Sciatic nerve (tissue), 2 donors: ENCODE measurements at regions not wholly inside any gene's neighbourhood (a gene's known extent, or its start where the extent isn't known, plus 50 kb on each side); places are given as distances from the start of the nearest gene placed in this dataset.
"Not testable (repeated sequence)": the region's sequence is repeated elsewhere in the genome, so short reads cannot be mapped to it uniquely, and the experiment has no call there.

Experiments used
- ATAC-seq: fragments of 200-7000 bp; cut with Tn5 transposase; one replicate; pipeline ENCODE4 v1.9.1; 2020; ENCODE audit warnings: mild to moderate bottlenecking, moderate library complexity
- DNase-seq: peaks from one replicate; pipeline ENCODE4 v3.0.0-alpha.2; 2020; ENCODE audit warnings: low spot score
- intact Hi-C: fragments of 100-400 bp; cut with DNase I; formaldehyde crosslinking; loops from one replicate; pipeline ENCODE4 v1.14.2; 2022
- donor health status: DM: no; HTN: no; CAD: no.
- donor health status: DM: no; HTN: no; CAD: no.

DNA sequence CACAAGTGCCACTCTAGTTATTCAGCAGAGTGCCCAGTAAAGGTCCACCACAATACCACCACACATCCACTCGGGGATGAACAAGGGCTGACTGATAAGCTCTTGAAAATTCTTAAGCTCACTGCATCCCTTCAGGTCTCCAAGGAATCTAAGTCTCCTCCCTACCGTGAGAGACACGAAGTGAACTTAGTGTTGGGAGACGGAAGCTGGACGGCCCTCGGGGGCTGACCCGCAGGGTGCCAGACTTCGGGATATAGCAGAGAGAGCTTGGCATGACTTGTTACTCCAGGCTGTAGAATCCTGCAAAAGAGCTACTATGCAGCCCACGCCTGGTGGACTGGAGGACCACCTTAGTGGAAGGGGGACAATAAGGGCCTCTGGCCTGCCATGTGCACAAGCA lies 75.1 kb downstream of the LYZL1 start:
- DNase-seq, intact Hi-C loops, ATAC-seq: not testable (repeated sequence)

DNA sequence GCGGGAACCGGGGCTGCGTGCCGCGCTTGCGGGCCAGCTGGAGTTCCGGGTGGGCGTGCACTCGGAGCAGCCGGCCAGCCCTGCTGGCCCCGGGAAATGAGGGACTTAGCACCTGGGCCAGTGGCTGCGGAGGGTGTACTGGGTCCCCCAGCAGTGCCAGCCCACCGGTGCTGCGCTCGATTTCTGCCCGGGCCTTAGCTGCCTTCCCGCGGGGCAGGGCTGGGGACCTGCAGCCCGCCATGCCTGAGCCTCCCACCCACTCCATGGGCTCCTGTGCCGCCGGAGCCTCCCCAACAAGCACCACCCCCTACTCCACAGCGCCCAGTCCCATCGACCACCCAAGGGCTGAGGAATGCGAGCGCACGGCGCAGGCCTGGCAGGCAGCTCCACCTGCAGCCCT lies 77.3 kb downstream of the LYZL1 start:
- DNase-seq, ATAC-seq, intact Hi-C loops: not testable (repeated sequence)

GRCh38 chr10:29369419-29369818 lies 80.5 kb downstream of the LYZL1 start:
- intact Hi-C loops: no loop called here
- DNase-seq: no peak
- no peak for ATAC-seq

- intact Hi-C loops: no loop called here
- DNase-seq: no peak
- peak; percentile 51 for ATAC-seq
Observed at GRCh38 chr10:29370097-29371092, 81.5 kb downstream of the LYZL1 start.

DNA sequence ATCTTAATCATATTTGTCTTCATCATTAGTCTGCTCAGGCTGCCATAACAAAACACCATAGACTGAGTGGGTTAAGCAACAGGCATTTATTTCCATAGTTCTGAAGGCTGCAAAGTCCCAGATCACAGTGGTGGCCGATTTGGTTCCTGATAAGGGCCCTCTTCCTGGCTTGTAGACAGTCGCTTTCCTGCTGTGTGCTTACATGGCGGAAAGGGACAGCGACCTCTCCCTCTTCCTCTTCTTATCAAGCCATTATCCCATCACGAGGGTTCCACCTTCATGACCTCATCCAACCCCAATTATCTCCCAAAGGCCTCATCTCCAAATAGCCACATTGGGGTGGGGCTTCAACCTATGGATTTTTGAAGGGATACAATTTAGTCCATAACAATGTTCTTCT lies 84.0 kb downstream of the LYZL1 start:
- ATAC-seq (no peak), DNase-seq (no peak)
- intact Hi-C loops: no loop called here

DNA sequence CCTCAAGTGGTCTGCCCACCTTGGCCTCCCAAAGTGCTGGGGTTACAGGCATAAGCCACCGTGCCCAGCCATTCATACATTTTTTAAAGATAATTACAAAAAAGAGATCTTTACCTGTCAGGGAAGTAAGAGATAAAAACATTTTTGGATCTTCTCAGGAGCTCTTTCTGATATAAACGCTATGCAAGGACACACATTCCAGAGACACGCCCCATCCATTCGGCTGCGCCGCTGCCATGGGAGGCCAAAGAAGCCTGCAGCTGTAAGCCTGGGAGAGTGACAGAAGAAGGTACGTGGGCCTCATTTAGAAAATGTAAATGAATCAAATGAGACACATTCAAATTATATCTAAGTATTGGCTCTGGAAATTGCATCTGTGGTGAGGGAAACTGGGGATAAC lies 85.3 kb downstream of the LYZL1 start:
- DNase-seq (no peak), ATAC-seq (no peak)
- intact Hi-C loops: no loop called here

GRCh38 chr10:29375888-29376287 lies 87.0 kb downstream of the LYZL1 start:
- intact Hi-C loops: no loop called here
- ATAC-seq: no peak

DNA sequence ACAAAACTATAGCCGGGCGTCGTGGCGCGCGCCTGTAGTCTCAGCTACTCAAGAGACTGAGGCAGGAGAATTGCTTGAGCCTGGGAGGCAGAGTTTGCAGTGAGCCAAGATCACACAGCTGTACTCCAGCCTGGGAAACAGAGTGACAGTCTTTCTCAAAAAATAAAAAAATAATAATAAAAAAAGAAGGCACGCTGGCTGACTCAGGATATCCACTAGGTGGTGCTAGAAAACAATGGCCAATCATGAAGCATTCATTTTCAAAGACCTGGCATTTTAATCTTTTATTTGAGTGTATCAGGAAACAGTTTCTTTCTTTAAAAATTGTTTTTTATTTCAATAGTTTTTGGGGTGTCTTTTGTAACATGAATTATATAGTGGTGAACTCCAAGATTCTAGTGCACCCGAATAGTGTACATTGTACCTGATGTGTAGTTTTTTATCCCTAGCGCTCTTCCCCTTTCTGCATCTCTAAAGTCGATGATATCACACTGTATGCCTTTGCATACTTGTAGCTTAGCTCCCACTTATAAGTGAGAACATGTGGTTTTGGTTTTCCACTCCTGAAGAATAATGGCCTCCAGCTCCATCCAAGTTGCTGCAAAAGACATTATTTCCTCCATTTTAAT lies 88.6 kb downstream of the LYZL1 start:
- DNase-seq (no peak), ATAC-seq (peak; percentile 32)
- intact Hi-C loops: no loop called here

More at GRCh38 chr10:29375888-29376287, 87.0 kb downstream of the LYZL1 start:
- no peak for DNase-seq

DNA sequence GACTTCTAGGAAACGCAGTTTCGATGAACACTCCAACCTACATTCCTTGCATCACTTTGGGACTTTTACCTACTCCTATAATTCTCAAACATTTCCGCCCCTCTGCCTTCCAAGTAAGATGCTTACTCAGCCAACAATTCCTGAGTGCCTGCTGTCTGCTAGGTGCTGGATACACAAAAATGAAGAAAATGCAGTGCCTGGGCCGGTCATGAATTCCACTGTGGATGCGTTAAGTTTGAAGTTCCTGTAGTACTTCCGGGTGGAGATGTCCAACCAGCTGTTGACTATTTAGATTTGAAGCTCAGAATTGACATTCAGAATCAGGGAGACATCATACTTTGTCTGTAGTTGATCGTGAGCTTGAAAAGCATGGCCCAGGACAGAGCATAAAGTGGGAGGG lies 89.2 kb downstream of the LYZL1 start:
- intact Hi-C loops: no loop called here
- DNase-seq: no peak
- no peak for ATAC-seq

DNA sequence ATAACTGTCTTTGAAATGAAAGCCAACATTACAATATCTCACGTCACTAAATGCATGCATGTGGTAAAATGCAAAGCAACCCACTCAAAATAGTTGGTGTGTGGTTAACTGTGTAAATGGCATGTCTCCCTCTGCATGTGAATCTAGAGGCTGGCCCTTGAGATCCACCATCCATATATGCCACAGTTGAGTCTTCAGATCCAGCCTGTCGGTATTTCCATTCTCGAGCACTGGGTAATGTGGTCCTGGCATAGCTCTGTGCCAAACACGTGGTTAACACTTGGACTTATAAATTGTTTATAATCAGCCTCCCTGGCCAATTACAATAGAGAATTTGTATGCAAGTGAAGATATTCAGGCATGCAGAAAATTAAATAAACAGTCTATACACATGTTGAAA lies 90.3 kb downstream of the LYZL1 start:
- intact Hi-C loops: no loop called here
- DNase-seq: no peak
- ATAC-seq: no peak

DNA sequence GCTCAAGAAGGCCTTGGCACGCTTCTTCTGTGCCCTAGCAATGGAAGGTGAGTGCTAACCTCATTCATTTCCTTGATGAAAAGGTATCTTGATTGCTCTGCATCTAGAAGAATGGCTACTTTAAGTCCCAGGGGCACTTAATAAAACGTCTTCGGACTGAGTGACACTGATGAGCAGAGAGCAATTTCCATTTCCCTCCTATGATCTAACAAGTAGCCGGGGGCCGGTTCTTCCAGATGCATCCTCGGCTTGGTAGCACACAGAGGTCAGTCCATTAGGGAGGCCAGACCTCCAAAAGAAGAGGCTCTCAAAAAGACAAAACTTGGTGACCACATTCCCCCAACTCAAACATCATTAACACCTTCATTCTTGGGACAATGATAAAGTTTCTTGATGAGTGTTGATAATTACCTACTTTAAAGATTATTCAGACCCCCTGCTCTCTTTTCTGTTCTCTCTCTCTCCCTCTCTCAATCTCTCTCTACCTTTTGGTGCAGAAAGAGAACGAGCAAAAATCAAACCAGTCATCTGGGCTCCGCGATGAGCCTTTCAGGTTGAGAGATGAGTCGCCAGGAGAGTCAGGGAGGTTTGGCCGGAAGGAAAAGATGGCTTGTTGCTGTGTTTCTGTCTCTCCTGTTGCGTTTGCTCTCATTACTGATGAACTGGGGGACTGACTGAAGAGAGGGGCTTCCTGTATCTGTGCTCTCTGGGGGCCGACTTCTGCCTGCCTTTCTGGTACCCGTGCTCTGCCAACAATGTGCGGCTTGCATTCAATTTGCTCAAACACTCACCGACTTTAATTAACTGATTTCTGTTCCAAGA lies 91.1 kb downstream of the LYZL1 start:
- intact Hi-C loops, ATAC-seq: not testable (repeated sequence)

GRCh38 chr10:29380599-29381511 lies 92.0 kb downstream of the LYZL1 start:
- ATAC-seq: not testable (repeated sequence)

More for the DNA sequence above, 91.1 kb downstream of the LYZL1 start:
- DNase-seq: not testable (repeated sequence)

GRCh38 chr10:29386342-29386999 lies 97.6 kb downstream of the LYZL1 start:
- intact Hi-C loops: no loop called here
- DNase-seq (no peak), ATAC-seq (peak; percentile 44)

More at GRCh38 chr10:29380599-29381511, 92.0 kb downstream of the LYZL1 start:
- DNase-seq, intact Hi-C loops: not testable (repeated sequence)

- ATAC-seq (no peak), DNase-seq (no peak)
- intact Hi-C loops: no loop called here
Observed at GRCh38 chr10:29387269-29387668, 98.4 kb downstream of the LYZL1 start.

GRCh38 chr10:29388112-29388511 lies 99.2 kb downstream of the LYZL1 start:
- ATAC-seq, DNase-seq, intact Hi-C loops: not testable (repeated sequence)

GRCh38 chr10:29389493-29389892 lies 100.6 kb downstream of the LYZL1 start:
- ATAC-seq: no peak
- intact Hi-C loops: no loop called here
- DNase-seq: no peak

DNA sequence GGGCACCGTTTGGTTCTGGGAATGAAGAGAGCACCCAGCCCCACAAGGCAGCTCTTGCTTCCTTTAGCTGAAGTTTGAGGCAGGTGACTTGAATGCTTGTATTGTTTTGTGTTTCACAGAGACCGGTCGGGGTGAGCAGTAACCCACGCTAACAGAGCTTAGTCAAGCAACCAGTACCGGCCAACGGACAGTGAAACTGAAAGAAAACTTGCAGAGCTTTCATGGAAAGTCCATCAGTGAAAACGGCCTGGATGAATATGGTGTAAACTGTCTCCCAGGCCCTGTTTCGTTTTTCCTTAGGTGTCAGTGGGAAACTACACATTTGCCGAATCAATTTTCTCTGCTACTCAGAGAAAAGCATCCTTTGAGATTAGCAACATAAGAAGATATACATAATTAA lies 101.1 kb downstream of the LYZL1 start:
- intact Hi-C loops: loop anchor here (10.0 kb wide), 1 partner anchor 55 kb away; no protein-coding TSS in a partner anchor
- ATAC-seq (peak; percentile 53), DNase-seq (no peak)
